Fibroblast of lung (primary cell): ENCODE measurements at regions not wholly inside any gene's neighbourhood (a gene's known extent, or its start where the extent isn't known, plus 50 kb on each side); places are given as distances from the start of the nearest gene placed in this dataset.
A peak's percentile ranks its signal among the peaks of the same experiment; 100 is the strongest.
"Not testable (repeated sequence)": the region's sequence is repeated elsewhere in the genome, so short reads cannot be mapped to it uniquely, and the experiment has no call there.

Experiments used
- DNase-seq, 2 donors: peaks; one replicate each; pipeline versions ENCODE4 v3.0.0 to v3.0.0-alpha.2; 2010; ENCODE audit warnings: low read depth in 2 of 2
- H2AFZ ChIP-seq: 2 replicates; pipeline ENCODE4 v1.5.1; 2012; ENCODE audit warnings: low read length, control low read depth, inconsistent platforms
- H3K27ac ChIP-seq: 2 replicates; pipeline ENCODE4 v1.5.1; 2011; ENCODE audit warnings: low read length, control low read depth; ENCODE audit not compliant: insufficient read depth
- H3K27me3 ChIP-seq: 2 replicates; pipeline ENCODE4 v1.5.1; 2011; ENCODE audit warnings: mild to moderate bottlenecking, low read length; ENCODE audit not compliant: control insufficient read depth, insufficient read depth
- H3K36me3 ChIP-seq: 2 replicates; pipeline ENCODE4 v1.5.1; 2011; ENCODE audit warnings: low read length; ENCODE audit not compliant: control insufficient read depth, insufficient read depth
- H3K4me1 ChIP-seq: 2 replicates; pipeline ENCODE4 v1.5.1; 2011; ENCODE audit warnings: low read length; ENCODE audit not compliant: control insufficient read depth, insufficient read depth; ENCODE audit errors: extremely low read depth
- H3K4me2 ChIP-seq: 2 replicates; pipeline ENCODE4 v1.5.1; 2011; ENCODE audit warnings: low read length, control low read depth; ENCODE audit not compliant: insufficient read depth; ENCODE audit errors: extremely low read depth
- H3K4me3 ChIP-seq, 4 experiments: fragments of 200-600 bp in 1 of 4; sonication (generic) in 1 of 4; replicated peaks in 1 of 4; 2 replicates each; pipeline ENCODE4 v1.5.1; 2011 to 2016; ENCODE audit warnings: low read length in 4 of 4, low read depth in 3 of 4, mild to moderate bottlenecking in 3 of 4, control low read depth in 2 of 4, inconsistent platforms in 1 of 4, mixed read lengths in 1 of 4; ENCODE audit not compliant: insufficient read depth in 1 of 4; ENCODE audit errors: control extremely low read depth in 1 of 4
- H3K79me2 ChIP-seq: 2 replicates; pipeline ENCODE4 v1.5.1; 2012; ENCODE audit warnings: mild to moderate bottlenecking, low read length, inconsistent platforms; ENCODE audit not compliant: control insufficient read depth, insufficient read depth
- H3K9ac ChIP-seq: 2 replicates; pipeline ENCODE4 v1.5.1; 2011; ENCODE audit warnings: mild to moderate bottlenecking, low read length, control low read depth; ENCODE audit not compliant: insufficient read depth
- H3K9me3 ChIP-seq: 2 replicates; pipeline ENCODE4 v1.5.1; 2012; ENCODE audit warnings: low read depth, low read length; ENCODE audit not compliant: control insufficient read depth, insufficient read depth
- H4K20me1 ChIP-seq: 2 replicates; pipeline ENCODE4 v1.5.1; 2011; ENCODE audit warnings: low read length; ENCODE audit not compliant: control insufficient read depth, insufficient read depth; ENCODE audit errors: extremely low read depth
- CTCF ChIP-seq, 2 donors: IDR thresholded peaks in 1 of 2; conservative IDR thresholded peaks in 1 of 2; 1 replicate in 1 of 2; 2 replicates in 1 of 2; pipeline ENCODE4 v1.5.1; 2011 to 2012; ENCODE audit warnings: low read length in 2 of 2, control low read depth in 1 of 2, inconsistent platforms in 1 of 2, low read depth in 1 of 2, mild to moderate bottlenecking in 1 of 2
- EZH2 ChIP-seq: IDR thresholded peaks from 2 replicates; pipeline ENCODE4 v1.5.1; 2012; ENCODE audit warnings: low read length, control low read depth, mild to moderate bottlenecking; ENCODE audit errors: missing control alignments

GRCh38 chr6:114638341-114638740 lies 295.5 kb upstream of the HS3ST5 start:
- TF ChIP-seq CTCF (conservative IDR thresholded peaks at IDR 0.05 in 1 of 2, IDR thresholded peaks at IDR 0.05 in 1 of 2; ENCODE audit: low read depth in 1 of 2, low read length in 2 of 2) (no peak), EZH2 (no peak)
- H3K4me3 ChIP-seq = no peak overlapping the region
- no peak overlapping the region for H3K9ac ChIP-seq
- no peaks in the 10 kb centered on the region for H3K4me1 ChIP-seq
- H3K27ac ChIP-seq = no peak overlapping the region
- no peaks in the 10 kb centered on the region for H4K20me1 ChIP-seq
- no peak overlapping the region for H2AFZ ChIP-seq
- H3K27me3 ChIP-seq = no peaks in the 10 kb centered on the region
- H3K4me2 ChIP-seq = no peak overlapping the region
- H3K79me2 ChIP-seq = no peaks in the 10 kb centered on the region
- H3K36me3 ChIP-seq = no peaks in the 10 kb centered on the region
- peak; percentile 3 to 12 for DNase-seq
- H3K9me3 ChIP-seq = no peaks in the 10 kb centered on the region

GRCh38 chr6:114634016-114634415 lies 291.2 kb upstream of the HS3ST5 start:
- DNase-seq = peak; percentile 1 to 5
- TF ChIP-seq EZH2 (no peak), CTCF (conservative IDR thresholded peaks at IDR 0.05 in 1 of 2, IDR thresholded peaks at IDR 0.05 in 1 of 2; ENCODE audit: low read depth in 1 of 2, low read length in 2 of 2) (no peak)
- Histone ChIP-seq H3K27ac (no peak overlapping the region), H3K36me3 (no peaks in the 10 kb centered on the region), H3K9ac (no peak overlapping the region), H3K27me3 (no peaks in the 10 kb centered on the region), H3K4me2 (no peak overlapping the region), H3K9me3 (no peaks in the 10 kb centered on the region), H4K20me1 (no peaks in the 10 kb centered on the region), H3K4me3 (no peak overlapping the region), H3K4me1 (no peaks in the 10 kb centered on the region), H2AFZ (no peak overlapping the region), H3K79me2 (no peaks in the 10 kb centered on the region)

GRCh38 chr6:114626226-114626625 lies 283.4 kb upstream of the HS3ST5 start:
- not testable (repeated sequence) for H3K36me3 ChIP-seq, H3K4me1 ChIP-seq, H3K4me3 ChIP-seq, DNase-seq, H4K20me1 ChIP-seq, H3K27ac ChIP-seq, H3K27me3 ChIP-seq, H2AFZ ChIP-seq, H3K4me2 ChIP-seq, H3K79me2 ChIP-seq, H3K9ac ChIP-seq, H3K9me3 ChIP-seq
